ENCODE measurements at regions not wholly inside any gene's neighbourhood (a gene's known extent, or its start where the extent isn't known, plus 50 kb on each side); places are given as distances from the start of the nearest gene placed in this dataset.
"Not testable (repeated sequence)": the region's sequence is repeated elsewhere in the genome, so short reads cannot be mapped to it uniquely, and the experiment has no call there.

DNA sequence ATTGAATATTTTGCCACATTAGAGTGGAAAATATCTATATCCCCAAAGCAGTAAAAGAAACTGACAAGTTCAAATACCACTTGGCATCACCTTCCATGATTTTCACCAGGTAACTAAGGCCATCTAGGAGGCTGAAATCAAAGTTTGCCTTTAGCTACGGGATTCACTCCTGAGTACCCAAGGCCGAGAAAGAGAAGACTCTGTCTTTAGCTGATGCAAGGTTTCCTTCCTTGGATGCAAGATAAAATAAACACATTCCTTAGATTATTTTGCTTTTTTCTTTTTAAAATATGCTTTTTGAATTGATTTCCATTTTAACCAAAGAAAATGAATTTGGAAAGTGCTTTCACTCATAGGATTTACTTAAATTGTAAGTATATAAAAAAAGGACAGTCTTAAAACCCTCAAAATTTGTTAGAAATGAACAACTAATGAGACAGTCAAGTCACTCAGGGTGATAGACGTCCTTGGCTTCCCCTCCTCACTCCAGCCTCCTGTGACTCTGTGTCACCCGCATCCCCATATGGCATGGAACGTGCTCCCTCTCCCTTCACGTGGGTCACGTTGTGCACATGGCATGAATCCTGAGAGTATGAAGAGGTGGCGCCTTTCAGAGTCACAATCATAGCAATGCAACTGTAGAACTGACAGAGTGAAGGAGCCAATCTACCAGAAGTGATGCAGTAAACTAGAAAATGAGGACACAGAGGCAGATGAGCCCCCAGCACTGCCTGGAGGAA lies 148.4 kb downstream of the RTP4 start:
- DNase-seq (ENCODE audit: low spot score), result no peak
- no peak overlapping the region for H3K27ac ChIP-seq
- TF ChIP-seq, protein P1, sequence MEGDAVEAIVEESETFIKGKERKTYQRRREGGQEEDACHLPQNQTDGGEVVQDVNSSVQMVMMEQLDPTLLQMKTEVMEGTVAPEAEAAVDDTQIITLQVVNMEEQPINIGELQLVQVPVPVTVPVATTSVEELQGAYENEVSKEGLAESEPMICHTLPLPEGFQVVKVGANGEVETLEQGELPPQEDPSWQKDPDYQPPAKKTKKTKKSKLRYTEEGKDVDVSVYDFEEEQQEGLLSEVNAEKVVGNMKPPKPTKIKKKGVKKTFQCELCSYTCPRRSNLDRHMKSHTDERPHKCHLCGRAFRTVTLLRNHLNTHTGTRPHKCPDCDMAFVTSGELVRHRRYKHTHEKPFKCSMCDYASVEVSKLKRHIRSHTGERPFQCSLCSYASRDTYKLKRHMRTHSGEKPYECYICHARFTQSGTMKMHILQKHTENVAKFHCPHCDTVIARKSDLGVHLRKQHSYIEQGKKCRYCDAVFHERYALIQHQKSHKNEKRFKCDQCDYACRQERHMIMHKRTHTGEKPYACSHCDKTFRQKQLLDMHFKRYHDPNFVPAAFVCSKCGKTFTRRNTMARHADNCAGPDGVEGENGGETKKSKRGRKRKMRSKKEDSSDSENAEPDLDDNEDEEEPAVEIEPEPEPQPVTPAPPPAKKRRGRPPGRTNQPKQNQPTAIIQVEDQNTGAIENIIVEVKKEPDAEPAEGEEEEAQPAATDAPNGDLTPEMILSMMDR (IDR thresholded peaks at IDR 0.05), result no peak
- H3K4me3 ChIP-seq, result no peak overlapping the region

- H3K27ac ChIP-seq, result no peak overlapping the region
- TF ChIP-seq, protein P1 (IDR thresholded peaks at IDR 0.05), result no peak
- no peak overlapping the region for H3K4me3 ChIP-seq
- no peak for DNase-seq (ENCODE audit: low spot score)
These were observed 139.7 kb downstream of the RTP4 start for GRCh38 chr3:187507905-187508304.

- TF ChIP-seq, protein P1 (IDR thresholded peaks at IDR 0.05), result no peak
- no peak for DNase-seq (ENCODE audit: low spot score)
- no peak overlapping the region for H3K4me3 ChIP-seq
- H3K27ac ChIP-seq, result no peak overlapping the region
These were observed 139.1 kb downstream of the RTP4 start for GRCh38 chr3:187507266-187507665.

DNA sequence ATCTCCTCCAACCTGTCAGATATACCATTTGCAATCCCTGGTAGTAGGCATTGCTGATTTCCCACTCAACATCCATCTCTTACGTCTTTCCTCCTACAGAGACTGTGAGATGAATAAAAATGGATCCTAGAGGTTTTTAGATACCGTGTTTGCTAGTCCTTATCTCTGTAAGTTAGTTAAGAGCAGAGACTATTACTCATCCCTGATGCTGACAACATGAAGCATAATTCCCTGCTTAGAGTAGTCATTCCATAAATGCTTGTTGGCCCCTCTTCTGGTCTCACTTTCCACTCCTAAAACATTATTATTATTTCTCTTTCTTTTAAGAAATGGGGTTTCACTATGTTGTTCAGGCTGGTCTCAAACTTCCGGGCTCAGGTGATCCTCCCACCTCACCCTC lies 136.2 kb downstream of the RTP4 start:
- DNase-seq (ENCODE audit: low spot score), result no peak
- TF ChIP-seq, protein P1 (IDR thresholded peaks at IDR 0.05), result no peak
- no peak overlapping the region for H3K27ac ChIP-seq
- H3K4me3 ChIP-seq, result no peak overlapping the region

- TF ChIP-seq, protein P1 (IDR thresholded peaks at IDR 0.05), result no peak
- DNase-seq (ENCODE audit: low spot score), result no peak
- Histone ChIP-seq H3K4me3 (no peak overlapping the region), H3K27ac (no peak overlapping the region)
These were observed 130.1 kb downstream of the RTP4 start for GRCh38 chr3:187498211-187498724.

DNA sequence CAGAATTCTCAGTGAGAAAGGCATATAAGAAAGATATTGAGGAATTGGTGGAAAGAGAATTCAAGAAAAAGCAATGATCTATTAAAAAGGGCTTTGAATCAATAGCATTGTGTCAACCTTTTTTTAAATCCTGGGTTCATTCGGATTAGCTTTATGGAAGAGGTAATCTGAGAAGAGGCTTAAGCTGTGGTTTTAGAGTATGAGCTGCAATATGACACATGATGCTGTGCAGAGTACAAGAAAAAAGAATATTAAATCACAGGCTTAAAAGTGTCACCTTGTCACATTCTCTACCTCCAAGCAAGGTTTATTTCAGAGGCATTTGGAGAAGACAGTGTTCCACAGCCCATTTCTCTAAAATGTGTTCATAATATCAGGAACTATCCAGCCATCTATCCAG lies 128.9 kb downstream of the RTP4 start:
- no peak for DNase-seq (ENCODE audit: low spot score)
- TF ChIP-seq, protein P1 (IDR thresholded peaks at IDR 0.05), result no peak
- Histone ChIP-seq H3K27ac (no peak overlapping the region), H3K4me3 (no peak overlapping the region)

- H3K4me3 ChIP-seq; DNase-seq (ENCODE audit: low spot score); H3K27ac ChIP-seq: not testable (repeated sequence)
These were observed 125.9 kb downstream of the RTP4 start for GRCh38 chr3:187494056-187494455.
